NCI-H1105 treated with DMSO at 0.1 percent for 48 hours (cell line): ENCODE measurements at regions not wholly inside any gene's neighbourhood (a gene's known extent, or its start where the extent isn't known, plus 50 kb on each side); places are given as distances from the start of the nearest gene placed in this dataset.

Experiments used
- DNase-seq: peaks from one replicate; lab custom pipeline; 2025; lab: John Stamatoyannopoulos, UW

GRCh38 chr2:30310371-30310770 is 79.0 kb downstream of the LBH start:
- no peak for DNase-seq

- DNase-seq, result no peak
Measured at GRCh38 chr2:30310955-30311354, 79.6 kb downstream of the LBH start.

GRCh38 chr2:30311711-30312110 is 80.4 kb downstream of the LBH start:
- no peak for DNase-seq

- no peak for DNase-seq
Measured at GRCh38 chr2:30312916-30313315, 81.6 kb downstream of the LBH start.

- DNase-seq, result no peak
Measured at GRCh38 chr2:30314981-30315380, 83.6 kb downstream of the LBH start.

- DNase-seq, result no peak
Measured at GRCh38 chr2:30315391-30316063, 84.2 kb downstream of the LBH start.

GRCh38 chr2:30316408-30316807 is 85.1 kb downstream of the LBH start:
- DNase-seq, result no peak

- no peak for DNase-seq
Measured at GRCh38 chr2:30318987-30319782, 87.9 kb downstream of the LBH start.

- no peak for DNase-seq
Measured at GRCh38 chr2:30321466-30321865, 90.1 kb downstream of the LBH start.

GRCh38 chr2:30323499-30323898 is 92.2 kb downstream of the LBH start:
- no peak for DNase-seq

GRCh38 chr2:30324245-30324908 is 93.0 kb downstream of the LBH start:
- DNase-seq, result no peak

GRCh38 chr2:30325600-30326328 is 94.4 kb downstream of the LBH start:
- no peak for DNase-seq

- DNase-seq, result no peak
Measured at GRCh38 chr2:30326497-30326896, 95.2 kb downstream of the LBH start.

- DNase-seq, result no peak
Measured at GRCh38 chr2:30331038-30331437, 99.7 kb downstream of the LBH start.

- DNase-seq, result no peak
Measured at GRCh38 chr2:30331869-30332268, 100.5 kb downstream of the LBH start.

GRCh38 chr2:30332791-30333453 is 101.6 kb downstream of the LBH start:
- no peak for DNase-seq

GRCh38 chr2:30334762-30335363 is 103.5 kb downstream of the LBH start:
- DNase-seq, result peak; percentile 19

- no peak for DNase-seq
Measured at GRCh38 chr2:30336084-30336483, 104.8 kb downstream of the LBH start.

GRCh38 chr2:30336978-30337841 is 105.9 kb downstream of the LBH start:
- no peak for DNase-seq

- no peak for DNase-seq
Measured at GRCh38 chr2:30338475-30338874, 107.1 kb downstream of the LBH start.
